Smooth muscle cell (in vitro differentiated cells): ENCODE measurements at regions not wholly inside any gene's neighbourhood (a gene's known extent, or its start where the extent isn't known, plus 50 kb on each side); places are given as distances from the start of the nearest gene placed in this dataset.
"Not testable (repeated sequence)": the region's sequence is repeated elsewhere in the genome, so short reads cannot be mapped to it uniquely, and the experiment has no call there.

Experiments
- DNase-seq: peaks from one replicate; lab custom pipeline; 2025; ENCODE audit not compliant: unreplicated experiment; lab: John Stamatoyannopoulos, UW
- H2AFZ ChIP-seq: fragments of 200-600 bp; sonication (generic); 2 replicates; pipeline ENCODE4 v1.6.0; 2016; ENCODE audit warnings: antibody characterized with exemption, low read depth, mild to moderate bottlenecking
- H3F3A ChIP-seq: fragments of 200-600 bp; sonication (generic); 2 replicates; pipeline ENCODE4 v1.6.0; 2017; ENCODE audit warnings: antibody characterized with exemption, low read depth
- H3K27ac ChIP-seq: fragments of 200-600 bp; sonication (generic); 2 replicates; pipeline ENCODE4 v1.5.1; 2016; ENCODE audit warnings: low read depth, mild to moderate bottlenecking
- H3K27me3 ChIP-seq: fragments of 200-600 bp; sonication (generic); 2 replicates; pipeline ENCODE4 v1.6.1; 2016; ENCODE audit warnings: low read depth, mild to moderate bottlenecking
- H3K36me3 ChIP-seq: fragments of 200-600 bp; sonication (generic); 2 replicates; pipeline ENCODE4 v1.5.1; 2016; ENCODE audit warnings: low read depth
- H3K4me1 ChIP-seq: fragments of 200-600 bp; sonication (generic); 2 replicates; pipeline ENCODE4 v1.5.1; 2016; ENCODE audit warnings: low read depth
- H3K4me2 ChIP-seq: fragments of 200-600 bp; sonication (generic); 2 replicates; pipeline ENCODE4 v1.6.0; 2016; ENCODE audit warnings: mild to moderate bottlenecking
- H3K4me3 ChIP-seq: fragments of 200-600 bp; sonication (generic); 2 replicates; pipeline ENCODE4 v1.5.1; 2016; ENCODE audit warnings: mild to moderate bottlenecking
- H3K79me2 ChIP-seq: fragments of 200-600 bp; sonication (generic); 2 replicates; pipeline ENCODE4 v1.6.0; 2016; ENCODE audit warnings: low read depth, mild to moderate bottlenecking
- H3K9ac ChIP-seq: fragments of 200-600 bp; sonication (generic); 2 replicates; pipeline ENCODE4 v1.6.0; 2016; ENCODE audit warnings: low read depth
- H3K9me3 ChIP-seq: fragments of 200-600 bp; sonication (generic); replicated peaks from 2 replicates; pipeline ENCODE4 v1.5.1; 2016; ENCODE audit warnings: low read depth
- H4K20me1 ChIP-seq: fragments of 200-600 bp; sonication (generic); 2 replicates; pipeline ENCODE4 v1.6.0; 2016; ENCODE audit warnings: low read depth
- CTCF ChIP-seq: fragments of 200-600 bp; sonication (generic); IDR thresholded peaks from 2 replicates; pipeline ENCODE4 v1.5.1; 2017; ENCODE audit warnings: borderline replicate concordance, mild to moderate bottlenecking, antibody characterized with exemption; ENCODE audit not compliant: insufficient read depth, poor library complexity, severe bottlenecking
- WGBS: methylation state at CpG from one replicate; pipeline ENCODE4 v1.1.7; 2016; ENCODE audit warnings: low lambda C conversion rate; 5-methylcytosine and 5-hydroxymethylcytosine counted together

GRCh38 chr22:23424031-23424430 is 156.1 kb downstream of the IGLL1 start:
- Histone ChIP-seq H3K9ac (no peak overlapping the region), H3F3A (no peaks in the 10 kb centered on the region), H3K36me3 (no peaks in the 10 kb centered on the region), H3K27ac (no peak overlapping the region), H3K4me3 (no peak overlapping the region), H3K9me3 (no peaks in the 10 kb centered on the region), H2AFZ (no peak overlapping the region), H3K79me2 (no peaks in the 10 kb centered on the region), H3K4me1 (no peaks in the 10 kb centered on the region), H4K20me1 (no peaks in the 10 kb centered on the region), H3K4me2 (no peak overlapping the region), H3K27me3 (no peaks in the 10 kb centered on the region)
- WGBS: 91% methylated on average over 7 of the region's 7 CpGs
- TF ChIP-seq CTCF: no peak
- no peak for DNase-seq

DNA sequence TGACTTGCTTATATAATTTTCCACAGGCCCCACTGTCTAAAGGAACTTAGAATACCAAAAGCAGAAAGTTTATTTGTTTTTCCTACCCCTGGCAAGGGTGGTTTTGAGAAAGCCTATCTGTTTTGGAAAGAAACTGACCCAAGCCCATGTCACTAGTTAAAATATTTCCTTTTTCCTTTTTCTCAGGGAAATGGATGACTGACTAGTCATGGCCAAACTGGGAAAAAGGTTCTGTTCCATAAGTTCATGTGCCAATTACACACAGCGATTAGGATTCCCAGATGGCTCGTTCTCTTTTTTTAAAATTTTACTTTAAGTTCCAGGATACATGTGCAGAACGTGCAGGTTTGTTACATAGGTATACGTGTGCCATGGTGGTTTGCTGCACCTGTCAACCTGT is 157.8 kb downstream of the IGLL1 start:
- not testable (repeated sequence) for H3K4me1 ChIP-seq, DNase-seq, H3K27ac ChIP-seq, H2AFZ ChIP-seq, H3K4me2 ChIP-seq, H3K9ac ChIP-seq, H3K79me2 ChIP-seq, H3K9me3 ChIP-seq, H4K20me1 ChIP-seq, H3K27me3 ChIP-seq, H3K36me3 ChIP-seq, H3F3A ChIP-seq, H3K4me3 ChIP-seq
- 90% methylated on average over 4 of the region's 4 CpGs for WGBS

DNA sequence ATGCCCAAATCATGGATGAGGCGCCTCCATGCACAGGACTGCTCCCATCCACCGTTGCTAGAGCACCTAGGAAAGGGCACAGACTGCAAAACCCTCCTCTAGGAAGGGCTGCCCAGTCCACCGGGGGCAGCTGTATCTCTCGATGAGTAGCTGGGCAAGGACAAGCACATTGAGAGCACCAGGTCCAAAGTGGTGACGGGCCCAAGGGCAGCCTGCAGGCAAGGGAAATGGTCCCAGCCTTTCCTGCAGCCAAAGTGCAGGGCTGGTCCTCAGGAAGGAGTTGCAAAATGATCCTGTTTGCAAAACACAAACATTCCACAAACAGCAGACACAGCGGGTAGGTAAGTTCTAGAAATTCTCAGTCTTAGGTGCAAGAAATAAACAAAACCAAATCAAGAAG is 158.8 kb downstream of the IGLL1 start:
- H3K4me2 ChIP-seq, H2AFZ ChIP-seq, H3K4me1 ChIP-seq, H3K27ac ChIP-seq, H3K9me3 ChIP-seq, H3K79me2 ChIP-seq, H4K20me1 ChIP-seq, H3K4me3 ChIP-seq, DNase-seq, H3K9ac ChIP-seq, H3F3A ChIP-seq, H3K36me3 ChIP-seq, H3K27me3 ChIP-seq: not testable (repeated sequence)
- WGBS: 93% methylated on average over 6 of the region's 6 CpGs

- H3K9ac ChIP-seq: no peak overlapping the region
- H4K20me1 ChIP-seq: no peaks in the 10 kb centered on the region
- H3F3A ChIP-seq: peaks cover 5% of the 10 kb centered on the region
- no peak overlapping the region for H3K4me2 ChIP-seq
- 86% methylated on average over 5 of the region's 5 CpGs for WGBS
- no peaks in the 10 kb centered on the region for H3K4me1 ChIP-seq
- H3K36me3 ChIP-seq: no peaks in the 10 kb centered on the region
- no peak overlapping the region for H3K4me3 ChIP-seq
- TF ChIP-seq CTCF: no peak
- no peaks in the 10 kb centered on the region for H3K27me3 ChIP-seq
- no peak for DNase-seq
- H2AFZ ChIP-seq: no peak overlapping the region
- H3K79me2 ChIP-seq: no peaks in the 10 kb centered on the region
- no peaks in the 10 kb centered on the region for H3K9me3 ChIP-seq
- H3K27ac ChIP-seq: no peak overlapping the region
Measured at GRCh38 chr22:23419931-23420330, 160.2 kb downstream of the IGLL1 start.

- WGBS: 83% methylated on average over 4 of the region's 4 CpGs
- H3K4me3 ChIP-seq: no peak overlapping the region
Measured at GRCh38 chr22:23419171-23419570, 160.9 kb downstream of the IGLL1 start.

More at GRCh38 chr22:23419171-23419570, 160.9 kb downstream of the IGLL1 start:
- Histone ChIP-seq H4K20me1 (no peaks in the 10 kb centered on the region), H3K27ac (no peak overlapping the region), H3K4me2 (no peak overlapping the region), H3K36me3 (no peaks in the 10 kb centered on the region), H3K4me1 (no peaks in the 10 kb centered on the region), H3K27me3 (no peaks in the 10 kb centered on the region), H3F3A (peaks cover 5% of the 10 kb centered on the region), H2AFZ (no peak overlapping the region), H3K79me2 (no peaks in the 10 kb centered on the region), H3K9me3 (no peaks in the 10 kb centered on the region), H3K9ac (no peak overlapping the region)
- TF ChIP-seq CTCF: no peak
- DNase-seq: no peak
